Activated naive CD8-positive, alpha-beta T cell treated with anti-CD3 and anti-CD28 coated beads, Interleukin-2, amount 10 ng/mL, durations not matched to agents 7 days and 5 days (primary cell): ENCODE measurements at regions not wholly inside any gene's neighbourhood (a gene's known extent, or its start where the extent isn't known, plus 50 kb on each side); places are given as distances from the start of the nearest gene placed in this dataset.

Experiments
- ATAC-seq: fragments of 150-1000 bp; cut with Tn5 transposase; one replicate; pipeline ENCODE4 v1.10.0; 2021; ENCODE audit warnings: low read depth, moderate library complexity
- POLR2A ChIA-PET: fragments of 350-600 bp; sonication (Branson Sonifier 250); formaldehyde crosslinking; loops from one replicate; lab custom pipeline; 2021; ENCODE audit warnings: antibody characterized with exemption; lab: Charles Lee
- DNase-seq: peaks from one replicate; pipeline ENCODE4 v3.0.0; 2021
- H3K27ac Mint-ChIP-seq: one replicate; pipeline ENCODE4 v1.8.0; 2022; ENCODE audit warnings: mild to moderate bottlenecking, mixed read lengths
- H3K27me3 Mint-ChIP-seq: one replicate; pipeline ENCODE4 v1.8.0; 2022; ENCODE audit warnings: mild to moderate bottlenecking, moderate library complexity, mixed read lengths
- H3K36me3 Mint-ChIP-seq: one replicate; pipeline ENCODE4 v1.8.0; 2021; ENCODE audit warnings: mild to moderate bottlenecking, mixed read lengths
- H3K4me1 Mint-ChIP-seq: one replicate; pipeline ENCODE4 v1.8.0; 2021; ENCODE audit warnings: mixed read lengths
- H3K4me3 Mint-ChIP-seq: one replicate; pipeline ENCODE4 v1.8.0; 2022; ENCODE audit warnings: mild to moderate bottlenecking, moderate library complexity, mixed read lengths
- H3K9me3 Mint-ChIP-seq: one replicate; pipeline ENCODE4 v1.8.0; 2021; ENCODE audit warnings: mixed read lengths

DNA sequence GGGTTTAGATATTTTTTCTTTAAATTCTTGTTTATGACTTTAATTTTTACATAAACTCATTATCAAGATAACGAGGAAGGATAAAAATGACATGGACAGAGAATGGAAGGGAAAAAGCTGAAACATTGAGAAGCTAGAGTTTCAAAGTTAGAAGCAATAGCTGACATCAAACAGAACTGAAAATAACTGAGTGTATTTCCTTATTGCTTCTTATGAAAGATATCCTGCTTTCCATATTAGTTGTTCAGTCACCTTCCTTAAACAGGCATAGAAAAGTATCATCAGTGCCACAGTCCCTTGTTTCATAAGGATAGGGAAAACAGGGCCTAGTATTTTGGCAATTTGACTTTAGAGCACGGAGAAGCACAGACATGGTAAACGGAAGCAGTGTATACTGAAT, 460.5 kb upstream of the GHITM start:
- Mint-ChIP-seq H3K27me3 (no peaks in the 10 kb centered on the region), H3K4me1 (peaks cover 7% of the 10 kb centered on the region), H3K4me3 (no peak overlapping the region), H3K36me3 (no peaks in the 10 kb centered on the region), H3K27ac (no peak overlapping the region), H3K9me3 (no peaks in the 10 kb centered on the region)
- POLR2A ChIA-PET = no interaction called here
- DNase-seq = no peak
- ATAC-seq = no peak

DNA sequence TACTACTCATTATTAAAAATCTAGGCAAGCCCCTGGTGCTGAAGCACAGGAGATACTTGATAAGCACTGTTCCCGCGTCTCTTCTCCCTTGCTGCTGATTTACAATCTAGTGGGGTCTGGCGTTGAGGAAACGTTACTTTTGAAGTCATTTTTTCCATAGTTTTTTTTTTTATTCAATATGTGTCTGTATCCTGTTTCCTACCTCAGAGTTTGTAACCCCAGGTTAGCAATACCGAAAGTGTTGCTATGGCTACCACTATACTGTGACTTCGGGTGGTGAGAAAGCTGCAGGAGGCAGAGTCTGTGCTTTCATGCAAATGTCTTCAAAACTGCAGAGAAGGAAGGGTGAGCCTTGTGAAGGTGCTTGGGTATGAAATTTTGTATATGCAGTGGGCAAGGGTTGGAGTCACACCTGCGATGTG, 458.8 kb upstream of the GHITM start:
- POLR2A ChIA-PET = no interaction called here
- H3K4me1 Mint-ChIP-seq = peaks cover 7% of the 10 kb centered on the region
- no peaks in the 10 kb centered on the region for H3K27me3 Mint-ChIP-seq
- H3K4me3 Mint-ChIP-seq = no peak overlapping the region
- no peak overlapping the region for H3K27ac Mint-ChIP-seq
- no peaks in the 10 kb centered on the region for H3K36me3 Mint-ChIP-seq
- no peaks in the 10 kb centered on the region for H3K9me3 Mint-ChIP-seq
- ATAC-seq (peak; percentile 86), DNase-seq (no peak)

DNA sequence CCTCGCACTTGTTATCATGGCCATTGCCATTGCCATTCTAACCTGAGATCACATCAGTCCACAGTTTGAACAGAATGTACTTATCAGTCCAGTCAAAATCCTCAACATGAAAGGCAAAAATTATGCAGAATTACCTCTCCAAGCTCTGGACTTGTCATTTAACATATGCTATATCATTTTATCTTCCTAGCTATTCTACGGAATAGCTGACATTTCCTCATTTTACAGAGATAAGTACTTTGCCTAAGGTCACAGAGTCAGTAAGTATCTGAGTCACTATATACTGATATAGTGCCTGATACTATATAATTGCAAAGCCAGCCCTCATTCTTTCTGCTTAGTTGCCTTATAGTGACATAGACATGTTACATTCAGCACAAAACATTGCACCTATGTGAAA, 456.9 kb upstream of the GHITM start:
- H3K36me3 Mint-ChIP-seq = no peaks in the 10 kb centered on the region
- POLR2A ChIA-PET = no interaction called here
- ATAC-seq = no peak

DNA sequence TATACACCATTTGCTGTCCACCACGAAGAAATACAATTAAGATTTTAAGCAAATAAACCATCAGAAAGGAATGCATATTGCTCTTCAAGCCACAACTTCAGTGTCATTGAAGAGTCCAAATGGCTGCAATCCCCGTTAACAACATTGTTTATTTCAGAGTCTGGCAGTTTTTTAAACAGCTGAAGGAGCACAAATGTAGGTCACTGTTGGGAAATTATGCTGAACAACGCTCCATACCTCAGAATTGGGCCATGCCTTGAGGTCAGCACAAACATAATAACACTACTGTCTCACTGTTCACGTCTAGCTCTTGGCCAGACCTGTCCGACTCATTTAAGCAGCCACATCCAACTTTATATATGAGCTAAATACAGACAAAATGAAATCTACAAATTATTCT, 453.9 kb upstream of the GHITM start:
- H3K4me3 Mint-ChIP-seq = no peak overlapping the region
- no peak for DNase-seq
- H3K27ac Mint-ChIP-seq = no peak overlapping the region
- no peaks in the 10 kb centered on the region for H3K27me3 Mint-ChIP-seq
- H3K36me3 Mint-ChIP-seq = no peaks in the 10 kb centered on the region
- H3K4me1 Mint-ChIP-seq = peaks cover 5% of the 10 kb centered on the region
- ATAC-seq = no peak
- POLR2A ChIA-PET = no interaction called here
- H3K9me3 Mint-ChIP-seq = no peaks in the 10 kb centered on the region

More for the DNA sequence above, 456.9 kb upstream of the GHITM start:
- H3K27ac Mint-ChIP-seq = no peak overlapping the region
- peaks cover 7% of the 10 kb centered on the region for H3K4me1 Mint-ChIP-seq
- DNase-seq = no peak
- H3K9me3 Mint-ChIP-seq = no peaks in the 10 kb centered on the region
- no peaks in the 10 kb centered on the region for H3K27me3 Mint-ChIP-seq
- no peak overlapping the region for H3K4me3 Mint-ChIP-seq

DNA sequence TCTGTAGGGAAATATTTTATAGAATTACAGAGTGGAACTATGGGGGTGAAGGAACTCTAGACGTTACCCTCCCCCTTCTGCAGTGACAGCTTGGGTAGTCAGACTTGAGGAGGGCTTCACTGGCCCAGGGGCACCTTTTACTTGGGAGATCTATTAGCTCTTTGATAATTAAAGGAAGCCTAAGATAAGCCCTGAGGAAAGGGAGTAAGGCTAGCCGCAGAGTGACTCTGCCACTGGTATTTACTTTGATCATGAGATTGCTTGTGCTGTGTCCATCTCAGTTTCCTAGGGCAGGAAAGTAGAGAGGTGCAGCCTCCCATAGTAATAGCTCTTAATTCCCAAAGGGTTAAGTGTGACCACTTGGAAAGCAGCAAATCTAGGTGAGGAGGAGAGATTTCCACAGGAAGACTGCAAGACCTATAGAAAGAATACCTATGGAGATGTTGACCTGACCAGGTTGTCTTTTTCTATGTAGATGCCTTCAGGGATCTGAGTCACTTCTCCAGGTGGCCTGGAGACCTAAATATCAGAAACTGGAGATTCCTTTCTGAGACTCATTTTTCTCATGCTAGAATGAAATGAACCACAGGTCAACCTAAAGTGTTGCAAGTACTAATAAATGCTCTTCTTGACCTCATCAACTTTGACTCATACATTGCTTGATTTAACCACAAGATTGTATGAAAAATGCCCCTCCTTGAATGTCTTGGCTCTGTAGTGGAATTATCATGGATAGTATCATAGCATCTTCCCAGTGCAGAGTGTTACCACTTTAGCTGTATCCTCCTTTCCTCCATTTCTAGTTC, 447.3 kb upstream of the GHITM start:
- no peaks in the 10 kb centered on the region for H3K4me1 Mint-ChIP-seq
- no peaks in the 10 kb centered on the region for H3K9me3 Mint-ChIP-seq
- DNase-seq (no peak), ATAC-seq (no peak)
- no peak overlapping the region for H3K4me3 Mint-ChIP-seq
- POLR2A ChIA-PET = no interaction called here
- H3K27ac Mint-ChIP-seq = no peak overlapping the region
- no peaks in the 10 kb centered on the region for H3K36me3 Mint-ChIP-seq
- H3K27me3 Mint-ChIP-seq = no peaks in the 10 kb centered on the region

DNA sequence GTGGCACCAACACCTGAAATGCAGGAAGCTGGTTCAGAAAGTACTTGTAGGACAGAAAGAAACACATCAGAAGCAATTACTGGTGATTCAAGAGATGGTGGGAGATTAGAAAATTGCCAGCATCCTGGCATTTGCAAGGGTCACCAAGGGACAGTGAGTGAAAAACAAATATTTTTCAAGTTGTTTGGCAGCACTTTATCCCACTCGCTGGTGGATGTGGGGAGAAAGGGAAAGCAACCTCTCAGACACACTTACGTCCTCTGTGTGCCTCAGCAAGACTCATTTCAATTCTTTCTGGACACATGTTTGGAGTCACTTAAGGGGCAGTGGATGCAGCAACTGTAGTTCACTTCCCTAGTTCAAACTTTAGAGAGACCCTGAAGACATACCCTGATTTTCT, 440.4 kb upstream of the GHITM start:
- POLR2A ChIA-PET = no interaction called here
- H3K27me3 Mint-ChIP-seq = no peaks in the 10 kb centered on the region
- ATAC-seq (no peak), DNase-seq (no peak)
- no peak overlapping the region for H3K4me3 Mint-ChIP-seq
- no peaks in the 10 kb centered on the region for H3K9me3 Mint-ChIP-seq
- H3K27ac Mint-ChIP-seq = no peak overlapping the region
- no peaks in the 10 kb centered on the region for H3K4me1 Mint-ChIP-seq
- H3K36me3 Mint-ChIP-seq = no peaks in the 10 kb centered on the region

DNA sequence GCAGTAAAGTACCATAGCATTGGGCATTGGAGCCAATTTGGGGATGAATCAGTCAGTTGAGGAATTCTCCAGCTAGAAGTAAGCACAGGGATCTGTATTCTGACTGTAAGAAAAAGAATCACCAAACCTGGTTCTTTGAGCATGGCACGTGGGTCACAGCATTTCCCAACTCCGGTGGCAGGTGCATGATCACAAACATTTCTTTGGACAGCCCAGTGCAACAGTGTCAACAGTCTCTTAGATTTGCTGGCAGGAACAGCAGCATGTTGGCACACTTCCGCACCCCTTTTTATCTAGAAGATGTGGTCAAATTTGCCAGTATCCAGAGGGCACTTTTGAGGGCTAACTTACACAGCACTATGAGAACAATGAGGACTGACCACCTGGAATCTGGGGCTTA, 437.5 kb upstream of the GHITM start:
- DNase-seq (no peak), ATAC-seq (no peak)
- H3K4me3 Mint-ChIP-seq = no peak overlapping the region
- H3K27me3 Mint-ChIP-seq = peaks cover 1% of the 10 kb centered on the region
- no peak overlapping the region for H3K27ac Mint-ChIP-seq
- no peaks in the 10 kb centered on the region for H3K36me3 Mint-ChIP-seq
- POLR2A ChIA-PET = no interaction called here
- no peaks in the 10 kb centered on the region for H3K9me3 Mint-ChIP-seq
- no peaks in the 10 kb centered on the region for H3K4me1 Mint-ChIP-seq

DNA sequence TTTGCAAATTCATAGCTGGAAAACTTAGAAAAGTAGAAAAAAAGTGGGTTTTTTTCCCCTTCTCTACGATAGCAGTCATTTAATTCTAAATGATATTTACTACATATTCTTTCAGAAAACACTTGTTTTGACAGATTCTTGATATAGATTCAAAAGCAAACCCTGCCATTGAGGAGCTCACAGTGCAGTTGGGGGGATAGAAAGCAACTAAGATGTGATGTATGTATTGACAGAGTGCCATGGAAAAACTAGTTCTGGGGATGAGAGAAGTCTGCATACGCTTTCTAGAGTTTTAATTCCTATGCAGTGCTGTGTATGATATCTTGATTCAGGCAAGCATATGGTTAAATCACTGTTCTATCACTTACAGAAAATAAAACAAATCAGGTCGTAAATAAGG, 436.6 kb upstream of the GHITM start:
- DNase-seq (no peak), ATAC-seq (no peak)
- Mint-ChIP-seq H3K4me3 (no peak overlapping the region), H3K27ac (no peak overlapping the region), H3K36me3 (no peaks in the 10 kb centered on the region), H3K9me3 (no peaks in the 10 kb centered on the region), H3K4me1 (no peaks in the 10 kb centered on the region), H3K27me3 (peaks cover 1% of the 10 kb centered on the region)
- POLR2A ChIA-PET = no interaction called here

DNA sequence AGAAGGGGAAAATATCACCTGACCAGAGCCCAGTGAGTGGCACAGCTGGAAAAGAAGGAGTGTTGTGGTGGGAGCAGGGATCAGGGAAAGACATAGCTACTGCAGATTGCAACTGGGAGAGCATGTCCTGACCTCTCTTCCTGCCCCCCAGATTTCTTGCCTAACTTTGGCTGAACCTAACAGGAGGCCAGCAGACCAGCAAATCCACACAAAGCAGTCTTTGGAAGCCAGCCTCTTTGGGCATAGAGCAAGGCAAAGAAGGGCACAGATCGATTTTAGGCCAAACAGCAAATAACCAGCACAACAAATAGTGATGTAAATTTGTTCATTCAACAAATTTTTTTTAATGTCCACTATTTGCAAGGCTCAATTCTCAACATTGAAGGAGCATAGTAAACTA, 433.2 kb upstream of the GHITM start:
- H3K27me3 Mint-ChIP-seq = peaks cover 1% of the 10 kb centered on the region
- DNase-seq (no peak), ATAC-seq (no peak)
- no peaks in the 10 kb centered on the region for H3K9me3 Mint-ChIP-seq
- no peaks in the 10 kb centered on the region for H3K36me3 Mint-ChIP-seq
- POLR2A ChIA-PET = no interaction called here
- H3K4me3 Mint-ChIP-seq = no peak overlapping the region
- H3K4me1 Mint-ChIP-seq = no peaks in the 10 kb centered on the region
- H3K27ac Mint-ChIP-seq = no peak overlapping the region

DNA sequence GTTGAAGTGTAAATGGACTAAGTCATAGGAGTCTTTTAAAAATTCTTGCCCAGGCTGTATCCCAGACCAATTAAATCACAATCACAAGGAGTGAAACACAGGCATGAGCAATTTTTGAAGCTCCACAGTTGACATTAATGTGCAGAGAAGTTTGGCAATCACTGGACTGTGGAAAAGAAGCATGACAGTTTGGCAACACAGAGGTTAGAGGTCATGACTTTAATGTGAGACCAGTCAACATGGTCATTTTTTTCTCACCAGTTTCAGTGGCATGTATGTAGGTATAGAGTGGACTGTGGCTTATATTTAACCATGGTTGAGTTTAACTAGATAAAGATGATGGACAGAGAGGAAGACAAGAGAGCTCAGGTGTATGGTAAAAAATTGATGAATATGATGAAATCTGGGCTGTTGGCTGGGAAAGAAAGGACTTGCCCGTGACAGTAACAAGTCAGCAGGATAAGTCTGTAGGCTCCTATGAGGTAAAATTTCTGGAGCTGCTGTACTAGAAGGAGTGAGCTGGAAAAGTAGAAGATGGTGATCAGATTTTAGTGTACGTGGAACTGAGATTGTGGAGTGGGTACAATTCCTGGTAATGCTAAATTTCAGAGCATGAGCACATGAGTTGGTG, 432.2 kb upstream of the GHITM start:
- H3K9me3 Mint-ChIP-seq = no peaks in the 10 kb centered on the region
- no peak overlapping the region for H3K4me3 Mint-ChIP-seq
- no peak for DNase-seq
- H3K27ac Mint-ChIP-seq = no peak overlapping the region
- peaks cover 1% of the 10 kb centered on the region for H3K27me3 Mint-ChIP-seq
- no peaks in the 10 kb centered on the region for H3K36me3 Mint-ChIP-seq
- H3K4me1 Mint-ChIP-seq = no peaks in the 10 kb centered on the region
- ATAC-seq = no peak
- POLR2A ChIA-PET = no interaction called here

DNA sequence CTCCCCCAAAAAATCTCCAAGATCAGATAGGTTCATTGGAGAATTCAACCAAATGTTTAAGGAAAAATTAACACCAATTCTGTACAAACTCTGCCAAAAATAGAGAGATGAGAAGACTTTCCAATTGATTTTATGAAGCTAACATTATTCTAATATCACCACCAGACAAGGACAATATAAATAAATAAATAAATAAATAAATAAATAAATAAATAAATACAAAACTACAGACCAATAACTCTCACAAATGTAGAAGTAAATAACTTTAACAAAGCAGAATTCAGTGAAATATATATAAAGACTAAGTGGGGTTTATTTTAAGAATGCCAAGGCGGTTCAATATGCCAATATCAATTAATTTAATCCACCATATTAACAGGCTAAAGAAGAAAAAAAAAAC, 425.9 kb upstream of the GHITM start:
- DNase-seq (no peak), ATAC-seq (no peak)
- Mint-ChIP-seq H3K36me3 (no peaks in the 10 kb centered on the region), H3K4me1 (no peaks in the 10 kb centered on the region), H3K9me3 (no peaks in the 10 kb centered on the region), H3K27ac (no peak overlapping the region), H3K4me3 (no peak overlapping the region), H3K27me3 (no peaks in the 10 kb centered on the region)
- POLR2A ChIA-PET = no interaction called here

DNA sequence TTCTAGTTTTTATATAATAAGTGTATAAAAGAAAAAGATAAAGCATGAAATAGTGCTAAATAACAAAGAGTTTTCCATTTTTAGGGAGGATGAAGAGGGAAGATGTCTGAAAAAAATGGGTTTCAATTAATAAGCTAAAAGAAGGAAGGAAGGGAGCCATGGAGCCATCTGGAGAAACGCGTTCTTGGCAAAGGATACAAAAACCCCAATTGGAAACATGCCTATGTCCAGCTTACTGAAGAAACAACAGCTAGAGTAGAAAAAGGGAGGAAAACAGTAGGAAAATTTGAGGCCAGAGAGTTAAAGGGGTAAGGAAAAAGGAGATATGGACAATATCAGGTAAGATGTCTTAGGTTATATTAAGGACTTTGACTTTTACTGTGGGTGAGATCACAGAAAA, 416.2 kb upstream of the GHITM start:
- Mint-ChIP-seq H3K27me3 (no peaks in the 10 kb centered on the region), H3K9me3 (peaks cover 3% of the 10 kb centered on the region), H3K4me3 (no peak overlapping the region), H3K36me3 (no peaks in the 10 kb centered on the region), H3K4me1 (no peaks in the 10 kb centered on the region), H3K27ac (no peak overlapping the region)
- no peak for ATAC-seq
- POLR2A ChIA-PET = no interaction called here
- DNase-seq = no peak

DNA sequence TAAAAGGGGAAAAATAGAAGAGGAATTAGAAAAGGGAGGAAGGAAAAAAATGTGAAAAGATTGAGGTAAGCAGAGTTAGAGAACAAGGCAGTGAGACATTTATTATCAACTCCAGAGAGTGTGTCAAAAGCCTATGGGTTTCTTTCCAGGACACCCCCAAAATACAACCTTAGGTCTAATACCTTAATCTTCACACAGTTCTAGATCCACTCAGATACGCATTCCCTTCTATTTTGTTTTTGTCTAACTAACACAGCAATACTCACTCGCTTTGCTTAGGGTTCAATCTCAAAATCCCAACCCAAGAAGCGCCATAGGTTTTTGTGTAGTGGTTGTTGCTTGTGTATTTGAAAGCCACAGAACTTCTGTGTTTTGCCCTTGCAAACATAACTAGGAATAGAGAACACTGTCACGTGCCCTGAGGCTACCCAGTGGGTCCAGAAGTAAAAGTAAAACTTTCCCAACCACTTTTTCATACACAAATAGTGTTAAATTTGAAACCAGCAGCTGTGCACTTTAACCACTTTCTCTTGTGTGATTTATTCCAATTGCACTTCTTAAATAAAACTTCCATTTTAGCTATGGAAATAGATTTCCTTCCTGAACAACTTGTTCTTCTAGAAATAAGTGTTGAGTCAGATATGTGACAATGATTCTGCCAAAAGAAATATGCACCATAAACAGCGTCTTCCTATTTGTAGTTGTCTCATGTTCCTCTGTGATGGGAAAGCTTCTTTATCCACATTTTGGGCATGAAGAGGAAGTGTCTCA, 414.7 kb upstream of the GHITM start:
- POLR2A ChIA-PET = no interaction called here
- no peak for ATAC-seq
- no peak overlapping the region for H3K27ac Mint-ChIP-seq

DNA sequence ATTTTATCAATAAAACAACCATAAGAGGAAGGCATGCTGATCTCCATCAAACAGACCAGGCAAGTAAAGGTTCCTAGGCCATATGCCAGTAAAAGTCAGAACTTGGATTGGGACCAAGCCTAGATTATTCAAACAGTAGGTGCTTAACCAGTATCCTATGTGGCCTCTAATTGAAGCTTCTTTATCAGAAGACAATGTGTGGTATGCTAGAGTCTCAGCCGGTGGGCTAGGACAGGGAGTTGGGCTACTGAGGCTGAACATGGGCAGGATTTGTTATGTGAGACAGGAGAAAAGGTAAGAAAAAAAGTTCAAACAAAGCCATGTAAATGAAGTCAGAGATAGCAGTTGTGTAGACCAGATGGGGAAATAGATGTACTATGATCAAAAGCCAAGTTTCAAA, 413.7 kb upstream of the GHITM start:
- H3K36me3 Mint-ChIP-seq = no peaks in the 10 kb centered on the region
- ATAC-seq = no peak
- no peaks in the 10 kb centered on the region for H3K4me1 Mint-ChIP-seq
- no peaks in the 10 kb centered on the region for H3K27me3 Mint-ChIP-seq
- no peak for DNase-seq
- H3K4me3 Mint-ChIP-seq = no peak overlapping the region
- POLR2A ChIA-PET = no interaction called here
- H3K9me3 Mint-ChIP-seq = peaks cover 2% of the 10 kb centered on the region
- no peak overlapping the region for H3K27ac Mint-ChIP-seq

More for the DNA sequence above, 414.7 kb upstream of the GHITM start:
- peaks cover 2% of the 10 kb centered on the region for H3K9me3 Mint-ChIP-seq
- no peak overlapping the region for H3K4me3 Mint-ChIP-seq
- no peaks in the 10 kb centered on the region for H3K27me3 Mint-ChIP-seq
- no peaks in the 10 kb centered on the region for H3K36me3 Mint-ChIP-seq
- no peak for DNase-seq
- no peaks in the 10 kb centered on the region for H3K4me1 Mint-ChIP-seq
